Caco-2 (cell line): ENCODE measurements at regions not wholly inside any gene's neighbourhood (a gene's known extent, or its start where the extent isn't known, plus 50 kb on each side); places are given as distances from the start of the nearest gene placed in this dataset.

Source experiments
- BruUV-seq: library from RNA; stranded (reverse); fragments of 400-500 nt; replicated peaks from 2 replicates; lab custom pipeline; 2021; lab: Mats Ljungman, UMichigan
- CTCF ChIA-PET: fragments of 300-600 bp; sonication (Branson Sonifier 250); formaldehyde crosslinking; loops from one replicate; lab custom pipeline; 2022; ENCODE audit warnings: antibody characterized with exemption; lab: Charles Lee
- POLR2A ChIA-PET: fragments of 300-600 bp; sonication (Branson Sonifier 250); formaldehyde crosslinking; loops from one replicate; lab custom pipeline; 2022; ENCODE audit warnings: antibody characterized with exemption; lab: Charles Lee
- DNase-seq, 2 experiments: peaks; one replicate each; pipeline versions ENCODE4 v3.0.0 to v3.0.0-alpha.2; 2020 to 2022
- H3K27me3 ChIP-seq: replicated peaks from 2 replicates; pipeline ENCODE4 v1.6.0; 2011; ENCODE audit warnings: low read length; ENCODE audit not compliant: control insufficient read depth, insufficient read depth
- H3K36me3 ChIP-seq: 2 replicates; pipeline ENCODE4 v1.5.1; 2011; ENCODE audit warnings: low read length; ENCODE audit not compliant: control insufficient read depth, insufficient read depth
- H3K4me1 ChIP-seq: fragments of 250-450 bp; sonication (Bioruptor Pico); 2 replicates; pipeline ENCODE4 v1.5.1; 2020; ENCODE audit warnings: mild to moderate bottlenecking
- H3K4me3 ChIP-seq: 2 replicates; pipeline ENCODE4 v1.5.1; 2011; ENCODE audit warnings: low read depth, mild to moderate bottlenecking, control low read depth, low read length
- H3K9me3 ChIP-seq: fragments of 250-450 bp; sonication (Bioruptor Pico); 2 replicates; pipeline ENCODE4 v1.5.1; 2020; ENCODE audit warnings: mild to moderate bottlenecking, moderate library complexity
- H3K27ac Mint-ChIP-seq: one replicate; pipeline ENCODE4 v1.8.0; 2022; ENCODE audit warnings: mixed read lengths; ENCODE audit not compliant: unreplicated experiment
- H3K27me3 Mint-ChIP-seq: one replicate; pipeline ENCODE4 v1.8.0; 2022; ENCODE audit warnings: mixed read lengths; ENCODE audit not compliant: insufficient read depth, unreplicated experiment
- H3K36me3 Mint-ChIP-seq: one replicate; pipeline ENCODE4 v1.8.0; 2022; ENCODE audit warnings: mild to moderate bottlenecking, mixed read lengths; ENCODE audit not compliant: insufficient read depth, unreplicated experiment
- H3K4me1 Mint-ChIP-seq: one replicate; pipeline ENCODE4 v1.8.0; 2022; ENCODE audit warnings: low read depth, mixed read lengths; ENCODE audit not compliant: unreplicated experiment
- H3K4me3 Mint-ChIP-seq: one replicate; pipeline ENCODE4 v1.8.0; 2022; ENCODE audit warnings: mild to moderate bottlenecking, moderate library complexity, mixed read lengths; ENCODE audit not compliant: unreplicated experiment
- H3K9me3 Mint-ChIP-seq: one replicate; pipeline ENCODE4 v1.8.0; 2022; ENCODE audit warnings: mixed read lengths; ENCODE audit not compliant: unreplicated experiment
- intact Hi-C: fragments of 100-400 bp; cut with micrococcal nuclease; formaldehyde crosslinking; loops from one replicate; pipeline ENCODE4 v1.10.0; 2022; ENCODE audit not compliant: unreplicated experiment
- TF ChIP-seq, protein P1 (sequence below), 2 experiments: fragments of 200-600 bp in 1 of 2; IDR thresholded peaks; 1 replicate in 1 of 2; 2 replicates in 1 of 2; pipeline versions ENCODE4 v1.5.1 to v1.8.0; 2011 to 2022; ENCODE audit warnings: antibody characterized with exemption in 1 of 2, control low read depth in 1 of 2, inconsistent platforms in 1 of 2, low read depth in 1 of 2, low read length in 1 of 2, mild to moderate bottlenecking in 1 of 2, moderate library complexity in 1 of 2; ENCODE audit not compliant: insufficient read depth in 1 of 2, severe bottlenecking in 1 of 2, unreplicated experiment in 1 of 2

DNA sequence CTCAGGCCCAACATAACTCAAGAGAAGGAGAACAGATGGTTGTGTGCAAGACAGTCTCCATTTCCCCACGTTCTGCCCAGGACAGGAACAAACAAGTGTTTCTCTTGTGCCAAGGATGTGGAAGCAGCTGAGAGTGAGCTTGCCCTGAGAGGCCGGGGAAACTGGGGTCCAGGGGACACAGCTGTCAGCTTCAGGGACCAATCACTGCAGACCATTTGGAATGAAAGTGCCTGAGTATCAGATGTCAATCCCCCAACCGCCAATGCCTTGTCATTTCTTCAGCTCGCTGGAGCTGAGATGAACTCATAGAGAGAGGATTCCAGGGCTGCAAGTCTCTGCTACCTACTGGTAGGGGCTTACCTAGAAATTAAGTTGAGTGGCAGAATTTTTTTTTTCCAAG lies 71.9 kb upstream of the METAP2 start:
- TF ChIP-seq, protein P1, sequence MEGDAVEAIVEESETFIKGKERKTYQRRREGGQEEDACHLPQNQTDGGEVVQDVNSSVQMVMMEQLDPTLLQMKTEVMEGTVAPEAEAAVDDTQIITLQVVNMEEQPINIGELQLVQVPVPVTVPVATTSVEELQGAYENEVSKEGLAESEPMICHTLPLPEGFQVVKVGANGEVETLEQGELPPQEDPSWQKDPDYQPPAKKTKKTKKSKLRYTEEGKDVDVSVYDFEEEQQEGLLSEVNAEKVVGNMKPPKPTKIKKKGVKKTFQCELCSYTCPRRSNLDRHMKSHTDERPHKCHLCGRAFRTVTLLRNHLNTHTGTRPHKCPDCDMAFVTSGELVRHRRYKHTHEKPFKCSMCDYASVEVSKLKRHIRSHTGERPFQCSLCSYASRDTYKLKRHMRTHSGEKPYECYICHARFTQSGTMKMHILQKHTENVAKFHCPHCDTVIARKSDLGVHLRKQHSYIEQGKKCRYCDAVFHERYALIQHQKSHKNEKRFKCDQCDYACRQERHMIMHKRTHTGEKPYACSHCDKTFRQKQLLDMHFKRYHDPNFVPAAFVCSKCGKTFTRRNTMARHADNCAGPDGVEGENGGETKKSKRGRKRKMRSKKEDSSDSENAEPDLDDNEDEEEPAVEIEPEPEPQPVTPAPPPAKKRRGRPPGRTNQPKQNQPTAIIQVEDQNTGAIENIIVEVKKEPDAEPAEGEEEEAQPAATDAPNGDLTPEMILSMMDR (IDR thresholded peaks at IDR 0.05; ENCODE audit: insufficient read depth in 1 of 2, low read depth in 1 of 2, low read length in 1 of 2, severe bottlenecking in 1 of 2, unreplicated experiment in 1 of 2): no peak
- no peaks in the 10 kb centered on the region for H3K36me3 ChIP-seq
- no peak for DNase-seq
- CTCF ChIA-PET: no interaction called here
- Mint-ChIP-seq H3K36me3 (no peaks in the 10 kb centered on the region), H3K9me3 (peaks cover 12% of the 10 kb centered on the region), H3K27ac (no peak overlapping the region), H3K27me3 (no peaks in the 10 kb centered on the region), H3K4me3 (no peak overlapping the region), H3K4me1 (no peaks in the 10 kb centered on the region)
- POLR2A ChIA-PET: no interaction called here
- no peaks in the 10 kb centered on the region for H3K27me3 ChIP-seq
- H3K9me3 ChIP-seq: no peaks in the 10 kb centered on the region
- intact Hi-C loops: no loop called here
- H3K4me1 ChIP-seq: no peaks in the 10 kb centered on the region
- no peak overlapping the region for H3K4me3 ChIP-seq
- no TSS peak for BruUV-seq

DNA sequence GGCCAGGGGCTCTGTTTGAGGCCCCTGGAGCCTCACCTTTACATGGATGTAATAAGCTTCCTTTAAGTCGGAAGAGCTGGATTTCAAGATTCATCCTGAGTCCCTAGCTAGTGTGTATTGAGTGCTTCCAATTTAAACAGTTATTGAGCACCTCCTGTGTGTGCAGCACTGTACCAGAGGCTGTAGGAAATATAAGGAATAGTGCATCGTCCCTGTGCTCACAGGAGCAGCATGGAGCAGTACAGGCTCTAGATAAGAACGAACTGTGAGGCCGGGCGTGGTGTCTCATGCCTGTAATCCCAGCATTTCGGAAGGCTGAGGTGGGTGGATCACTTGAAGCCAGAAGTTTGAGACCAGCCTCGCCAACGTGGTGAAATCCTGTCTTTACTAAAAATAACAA lies 65.8 kb upstream of the METAP2 start:
- Histone ChIP-seq H3K27me3 (no peaks in the 10 kb centered on the region), H3K36me3 (no peaks in the 10 kb centered on the region), H3K4me3 (no peak overlapping the region), H3K4me1 (no peaks in the 10 kb centered on the region), H3K9me3 (no peaks in the 10 kb centered on the region)
- TF ChIP-seq, protein P1 (IDR thresholded peaks at IDR 0.05; ENCODE audit: insufficient read depth in 1 of 2, low read depth in 1 of 2, low read length in 1 of 2, severe bottlenecking in 1 of 2, unreplicated experiment in 1 of 2): no peak
- POLR2A ChIA-PET: no interaction called here
- Mint-ChIP-seq H3K36me3 (no peaks in the 10 kb centered on the region), H3K4me3 (no peak overlapping the region), H3K27ac (no peak overlapping the region), H3K4me1 (peaks cover 12% of the 10 kb centered on the region), H3K9me3 (no peaks in the 10 kb centered on the region), H3K27me3 (no peaks in the 10 kb centered on the region)
- DNase-seq: no peak
- BruUV-seq: no TSS peak
- intact Hi-C loops: no loop called here
- CTCF ChIA-PET: no interaction called here

DNA sequence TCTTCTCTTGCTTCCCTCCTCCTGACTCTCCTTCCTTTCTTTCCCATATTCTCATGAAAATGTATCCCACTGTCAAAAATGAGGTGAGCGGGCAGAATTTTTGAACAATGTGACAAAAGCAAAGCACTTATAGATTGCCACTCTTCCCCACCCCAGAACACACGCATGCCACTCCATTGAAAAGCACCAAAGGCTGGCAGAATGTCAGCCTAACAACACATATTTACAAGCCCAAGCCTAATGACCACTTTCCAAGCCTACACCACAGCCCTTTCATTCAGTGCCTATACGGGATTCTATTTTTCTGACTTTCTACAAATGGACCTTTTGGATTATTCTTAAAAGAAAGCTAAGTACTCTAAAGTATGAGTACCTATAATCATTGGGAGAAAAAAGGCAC lies 62.9 kb upstream of the METAP2 start:
- intact Hi-C loops: no loop called here
- CTCF ChIA-PET: no interaction called here

More for the DNA sequence above, 62.9 kb upstream of the METAP2 start:
- BruUV-seq: no TSS peak
- DNase-seq: no peak
- Mint-ChIP-seq H3K9me3 (no peaks in the 10 kb centered on the region), H3K27me3 (no peaks in the 10 kb centered on the region), H3K4me1 (peaks cover 12% of the 10 kb centered on the region), H3K27ac (no peak overlapping the region), H3K36me3 (no peaks in the 10 kb centered on the region), H3K4me3 (no peak overlapping the region)
- TF ChIP-seq, protein P1 (IDR thresholded peaks at IDR 0.05; ENCODE audit: insufficient read depth in 1 of 2, low read depth in 1 of 2, low read length in 1 of 2, severe bottlenecking in 1 of 2, unreplicated experiment in 1 of 2): no peak
- Histone ChIP-seq H3K4me3 (no peak overlapping the region), H3K27me3 (no peaks in the 10 kb centered on the region), H3K4me1 (no peaks in the 10 kb centered on the region), H3K9me3 (no peaks in the 10 kb centered on the region), H3K36me3 (no peaks in the 10 kb centered on the region)
- POLR2A ChIA-PET: no interaction called here
